ENCODE measurements at regions not wholly inside any gene's neighbourhood (a gene's known extent, or its start where the extent isn't known, plus 50 kb on each side); places are given as distances from the start of the nearest gene placed in this dataset.

DNA sequence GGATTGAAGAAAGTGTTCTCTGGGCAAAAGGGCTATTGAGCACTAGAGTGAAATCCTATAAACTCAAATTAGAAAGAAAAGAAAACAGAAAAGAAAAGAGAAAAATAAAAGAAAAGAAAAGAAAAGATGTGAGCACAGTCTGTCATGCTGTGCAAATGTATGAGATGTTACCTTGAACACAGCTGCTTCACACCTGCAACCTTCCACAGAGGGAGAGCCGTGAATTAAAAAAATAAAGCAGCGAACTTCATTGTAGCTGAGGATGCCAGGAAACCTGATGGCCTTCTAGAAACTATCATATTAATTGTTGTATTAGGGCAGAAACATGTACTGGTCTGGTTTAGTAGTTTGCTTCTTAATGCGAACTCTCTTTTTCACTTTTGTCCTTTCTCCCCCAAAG lies 88.0 kb upstream of the SATB1 start (continued):
- TF ChIP-seq HDAC6 (IDR thresholded peaks at IDR 0.05; ENCODE audit: low read depth, low read length): no peak
- TF ChIP-seq, protein P1, sequence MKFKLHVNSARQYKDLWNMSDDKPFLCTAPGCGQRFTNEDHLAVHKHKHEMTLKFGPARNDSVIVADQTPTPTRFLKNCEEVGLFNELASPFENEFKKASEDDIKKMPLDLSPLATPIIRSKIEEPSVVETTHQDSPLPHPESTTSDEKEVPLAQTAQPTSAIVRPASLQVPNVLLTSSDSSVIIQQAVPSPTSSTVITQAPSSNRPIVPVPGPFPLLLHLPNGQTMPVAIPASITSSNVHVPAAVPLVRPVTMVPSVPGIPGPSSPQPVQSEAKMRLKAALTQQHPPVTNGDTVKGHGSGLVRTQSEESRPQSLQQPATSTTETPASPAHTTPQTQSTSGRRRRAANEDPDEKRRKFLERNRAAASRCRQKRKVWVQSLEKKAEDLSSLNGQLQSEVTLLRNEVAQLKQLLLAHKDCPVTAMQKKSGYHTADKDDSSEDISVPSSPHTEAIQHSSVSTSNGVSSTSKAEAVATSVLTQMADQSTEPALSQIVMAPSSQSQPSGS (IDR thresholded peaks at IDR 0.05; ENCODE audit: low read length): no peak
- TF ChIP-seq POLR2AphosphoS5 (IDR thresholded peaks at IDR 0.05; ENCODE audit: low read depth, low read length): no peak
- TF ChIP-seq JUND (IDR thresholded peaks at IDR 0.05; ENCODE audit: low read length): no peak

All from H1 (cell line).